Upper lobe of left lung (tissue), 4 donors: ENCODE measurements at regions not wholly inside any gene's neighbourhood (a gene's known extent, or its start where the extent isn't known, plus 50 kb on each side); places are given as distances from the start of the nearest gene placed in this dataset.
"Not testable (repeated sequence)": the region's sequence is repeated elsewhere in the genome, so short reads cannot be mapped to it uniquely, and the experiment has no call there.

Source experiments
- CTCF ChIP-seq, 6 experiments: fragments of 450-650 bp in 4 of 6; fragments of 200-600 bp in 2 of 6; sonication (generic) in 2 of 6; IDR thresholded peaks; one replicate each; pipeline ENCODE4 v1.5.1; 2016 to 2019; ENCODE audit warnings: antibody characterized with exemption in 6 of 6
- EP300 ChIP-seq, 4 donors: sonication (generic); formaldehyde crosslinking; IDR thresholded peaks; one replicate each; pipeline ENCODE4 v1.5.1; 2017; ENCODE audit warnings: antibody characterized with exemption in 4 of 4, control low read depth in 2 of 4
- POLR2A ChIP-seq, 4 donors: fragments of 450-650 bp; IDR thresholded peaks; one replicate each; pipeline ENCODE4 v1.5.1; 2016 to 2017; ENCODE audit warnings: antibody characterized with exemption in 4 of 4, mild to moderate bottlenecking in 2 of 4

- TF ChIP-seq POLR2A, CTCF, EP300 (IDR thresholded peaks at IDR 0.05): not testable (repeated sequence)
Measured at GRCh38 chr14:105704091-105704490, 177.7 kb downstream of the TMEM121 start.
